ENCODE measurements at regions not wholly inside any gene's neighbourhood (a gene's known extent, or its start where the extent isn't known, plus 50 kb on each side); places are given as distances from the start of the nearest gene placed in this dataset.

DNA sequence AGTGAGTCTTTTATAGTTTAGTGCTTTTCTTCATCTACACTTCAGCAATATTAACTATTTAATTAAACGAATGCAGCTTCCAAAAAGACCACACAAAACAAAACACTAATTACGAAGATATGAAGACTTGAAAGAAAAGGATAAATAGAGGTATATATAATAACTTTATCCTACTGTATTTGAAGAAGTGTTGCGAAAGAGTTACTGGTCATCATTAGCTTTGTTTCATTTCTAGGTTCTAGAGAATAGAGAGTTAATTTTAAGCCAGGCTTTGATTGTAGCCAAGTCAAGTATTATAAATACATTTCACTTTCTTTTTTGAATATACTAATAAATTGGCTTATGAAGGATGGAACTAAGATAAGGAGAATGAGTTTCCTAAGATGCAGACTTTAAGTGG, 416.8 kb upstream of the GBE1 start:
- no peaks in the 10 kb centered on the region for H3K9me2 ChIP-seq (replicated peaks; ENCODE audit: insufficient read depth, low read length)
- no peaks in the 10 kb centered on the region for H3F3A ChIP-seq (ENCODE audit: insufficient read depth)
- no peaks in the 10 kb centered on the region for H3K79me2 ChIP-seq (ENCODE audit: insufficient read depth, low read length)
- no peaks in the 10 kb centered on the region for H3K9me3 ChIP-seq (ENCODE audit: insufficient read depth, low read length)
- H3K27me3 ChIP-seq (ENCODE audit: low read length): no peaks in the 10 kb centered on the region
- no peaks in the 10 kb centered on the region for H3K36me3 ChIP-seq (ENCODE audit: low read length)
- no peak overlapping the region for H3K4me2 ChIP-seq (ENCODE audit: low read depth, low read length, poor library complexity, severe bottlenecking)
- H2AFZ ChIP-seq (ENCODE audit: low read depth, low read length, severe bottlenecking): no peak overlapping the region
- H3K27ac ChIP-seq (ENCODE audit: low read depth, low read length): no peak overlapping the region
- TF ChIP-seq EZH2phosphoT487 (conservative IDR thresholded peaks at IDR 0.05; ENCODE audit: low read length): no peak
- TF ChIP-seq, protein P1, sequence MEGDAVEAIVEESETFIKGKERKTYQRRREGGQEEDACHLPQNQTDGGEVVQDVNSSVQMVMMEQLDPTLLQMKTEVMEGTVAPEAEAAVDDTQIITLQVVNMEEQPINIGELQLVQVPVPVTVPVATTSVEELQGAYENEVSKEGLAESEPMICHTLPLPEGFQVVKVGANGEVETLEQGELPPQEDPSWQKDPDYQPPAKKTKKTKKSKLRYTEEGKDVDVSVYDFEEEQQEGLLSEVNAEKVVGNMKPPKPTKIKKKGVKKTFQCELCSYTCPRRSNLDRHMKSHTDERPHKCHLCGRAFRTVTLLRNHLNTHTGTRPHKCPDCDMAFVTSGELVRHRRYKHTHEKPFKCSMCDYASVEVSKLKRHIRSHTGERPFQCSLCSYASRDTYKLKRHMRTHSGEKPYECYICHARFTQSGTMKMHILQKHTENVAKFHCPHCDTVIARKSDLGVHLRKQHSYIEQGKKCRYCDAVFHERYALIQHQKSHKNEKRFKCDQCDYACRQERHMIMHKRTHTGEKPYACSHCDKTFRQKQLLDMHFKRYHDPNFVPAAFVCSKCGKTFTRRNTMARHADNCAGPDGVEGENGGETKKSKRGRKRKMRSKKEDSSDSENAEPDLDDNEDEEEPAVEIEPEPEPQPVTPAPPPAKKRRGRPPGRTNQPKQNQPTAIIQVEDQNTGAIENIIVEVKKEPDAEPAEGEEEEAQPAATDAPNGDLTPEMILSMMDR (IDR thresholded peaks at IDR 0.05; ENCODE audit: insufficient read depth, low read length, poor library complexity, severe bottlenecking): no peak
- H3K9ac ChIP-seq (ENCODE audit: low read length): no peak overlapping the region
- no peaks in the 10 kb centered on the region for H4K20me1 ChIP-seq (ENCODE audit: low read depth, low read length)
- no peak overlapping the region for H3K4me3 ChIP-seq (ENCODE audit: insufficient read depth, low read length, poor library complexity, severe bottlenecking)

GRCh38 chr3:82177774-82178173, 416.3 kb upstream of the GBE1 start:
- H3K4me3 ChIP-seq (ENCODE audit: insufficient read depth, low read length, poor library complexity, severe bottlenecking): no peak overlapping the region
- no peak overlapping the region for H3K27ac ChIP-seq (ENCODE audit: low read depth, low read length)
- H3K27me3 ChIP-seq (ENCODE audit: low read length): no peaks in the 10 kb centered on the region
- TF ChIP-seq, protein P1 (IDR thresholded peaks at IDR 0.05; ENCODE audit: insufficient read depth, low read length, poor library complexity, severe bottlenecking): no peak
- TF ChIP-seq EZH2phosphoT487 (conservative IDR thresholded peaks at IDR 0.05; ENCODE audit: low read length): no peak
- H3K9ac ChIP-seq (ENCODE audit: low read length): no peak overlapping the region
- H3F3A ChIP-seq (ENCODE audit: insufficient read depth): no peaks in the 10 kb centered on the region
- H2AFZ ChIP-seq (ENCODE audit: low read depth, low read length, severe bottlenecking): no peak overlapping the region
- H3K4me2 ChIP-seq (ENCODE audit: low read depth, low read length, poor library complexity, severe bottlenecking): no peak overlapping the region
- H3K9me2 ChIP-seq (replicated peaks; ENCODE audit: insufficient read depth, low read length): no peaks in the 10 kb centered on the region
- no peaks in the 10 kb centered on the region for H3K79me2 ChIP-seq (ENCODE audit: insufficient read depth, low read length)
- no peaks in the 10 kb centered on the region for H3K36me3 ChIP-seq (ENCODE audit: low read length)
- no peaks in the 10 kb centered on the region for H4K20me1 ChIP-seq (ENCODE audit: low read depth, low read length)
- no peaks in the 10 kb centered on the region for H3K9me3 ChIP-seq (ENCODE audit: insufficient read depth, low read length)

- no peaks in the 10 kb centered on the region for H3K27me3 ChIP-seq (ENCODE audit: low read length)
- H3K9me2 ChIP-seq (replicated peaks; ENCODE audit: insufficient read depth, low read length): no peaks in the 10 kb centered on the region
- H3K79me2 ChIP-seq (ENCODE audit: insufficient read depth, low read length): no peaks in the 10 kb centered on the region
- H3K27ac ChIP-seq (ENCODE audit: low read depth, low read length): no peak overlapping the region
- no peak overlapping the region for H3K9ac ChIP-seq (ENCODE audit: low read length)
- no peak overlapping the region for H3K4me3 ChIP-seq (ENCODE audit: insufficient read depth, low read length, poor library complexity, severe bottlenecking)
- H3K4me2 ChIP-seq (ENCODE audit: low read depth, low read length, poor library complexity, severe bottlenecking): no peak overlapping the region
- H2AFZ ChIP-seq (ENCODE audit: low read depth, low read length, severe bottlenecking): peak overlapping the region; percentile 28
- H3F3A ChIP-seq (ENCODE audit: insufficient read depth): no peaks in the 10 kb centered on the region
- no peaks in the 10 kb centered on the region for H4K20me1 ChIP-seq (ENCODE audit: low read depth, low read length)
- no peaks in the 10 kb centered on the region for H3K36me3 ChIP-seq (ENCODE audit: low read length)
- TF ChIP-seq EZH2phosphoT487 (conservative IDR thresholded peaks at IDR 0.05; ENCODE audit: low read length): no peak
- TF ChIP-seq, protein P1 (IDR thresholded peaks at IDR 0.05; ENCODE audit: insufficient read depth, low read length, poor library complexity, severe bottlenecking): no peak
- H3K9me3 ChIP-seq (ENCODE audit: insufficient read depth, low read length): no peaks in the 10 kb centered on the region; the same call in 1 of the 2 replicates
Measured at GRCh38 chr3:82165266-82165665, 403.8 kb upstream of the GBE1 start.

Measured in SU-DHL-6 (cell line).